HG03108 (cell line): ENCODE measurements at regions not wholly inside any gene's neighbourhood (a gene's known extent, or its start where the extent isn't known, plus 50 kb on each side); places are given as distances from the start of the nearest gene placed in this dataset.
"Not testable (repeated sequence)": the region's sequence is repeated elsewhere in the genome, so short reads cannot be mapped to it uniquely, and the experiment has no call there.

Source experiments
- ATAC-seq: cut with Tn5 transposase; IDR thresholded peaks from one replicate; pipeline ENCODE4 v1.9.1; 2021; ENCODE audit warnings: moderate library complexity; ENCODE audit not compliant: unreplicated experiment

DNA sequence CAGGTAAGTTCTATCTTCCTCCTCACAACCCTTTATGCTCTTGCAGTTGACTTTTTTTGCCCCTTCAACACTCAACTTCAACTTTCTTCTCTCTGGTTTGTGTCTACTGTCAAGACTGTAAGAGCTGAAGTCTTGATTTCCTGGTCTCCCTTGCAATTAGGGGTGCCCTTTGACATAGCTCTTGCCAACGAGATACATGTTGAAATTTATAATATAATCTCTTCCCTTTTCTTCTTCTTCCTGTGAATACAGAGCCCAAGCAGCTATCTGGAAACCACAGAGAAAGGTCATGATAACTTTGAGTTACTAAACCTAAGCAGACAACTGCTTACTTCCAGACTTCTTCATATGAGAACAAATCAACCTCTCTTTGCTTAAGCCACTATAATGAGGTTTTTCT lies 163.5 kb downstream of the MC4R start:
- ATAC-seq: no peak

DNA sequence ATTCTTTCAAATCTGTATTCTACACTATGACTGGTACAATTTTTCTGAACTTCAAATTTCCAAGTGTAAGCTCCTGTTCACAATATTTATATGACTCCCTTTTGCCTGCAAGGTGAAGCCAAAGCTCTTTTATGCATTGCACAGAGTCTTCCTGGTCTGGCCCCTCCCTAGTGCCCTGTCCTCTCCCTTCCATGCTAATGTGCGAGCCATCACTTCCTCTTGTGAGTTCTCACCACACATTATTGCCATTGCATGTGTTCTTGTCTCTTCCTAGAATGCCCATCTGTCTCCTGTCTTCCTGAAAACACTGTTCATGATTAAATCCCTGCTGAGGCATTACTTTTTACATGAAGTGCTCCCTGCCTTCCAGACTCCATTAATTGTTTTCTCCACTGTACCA lies 169.9 kb downstream of the MC4R start:
- no peak for ATAC-seq

DNA sequence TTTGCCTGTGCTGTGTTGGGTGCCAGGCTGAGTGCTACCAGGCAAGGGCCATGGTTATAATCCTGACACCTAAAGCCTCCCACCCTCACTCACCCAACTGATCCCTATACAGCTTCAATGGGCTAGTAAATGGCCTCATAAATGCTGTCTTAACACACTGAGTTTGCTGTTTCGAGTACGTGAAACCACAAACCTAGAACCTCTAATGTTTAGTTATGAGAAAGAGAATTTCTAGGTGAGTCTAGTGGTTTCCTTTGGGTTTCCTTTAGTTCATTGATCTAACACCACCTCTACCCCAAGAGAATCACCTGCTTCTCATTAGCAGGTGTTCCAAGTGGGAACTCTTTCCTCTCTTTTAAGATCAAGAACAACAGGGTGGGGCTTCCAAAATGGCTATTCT lies 172.0 kb downstream of the MC4R start:
- ATAC-seq: no peak

DNA sequence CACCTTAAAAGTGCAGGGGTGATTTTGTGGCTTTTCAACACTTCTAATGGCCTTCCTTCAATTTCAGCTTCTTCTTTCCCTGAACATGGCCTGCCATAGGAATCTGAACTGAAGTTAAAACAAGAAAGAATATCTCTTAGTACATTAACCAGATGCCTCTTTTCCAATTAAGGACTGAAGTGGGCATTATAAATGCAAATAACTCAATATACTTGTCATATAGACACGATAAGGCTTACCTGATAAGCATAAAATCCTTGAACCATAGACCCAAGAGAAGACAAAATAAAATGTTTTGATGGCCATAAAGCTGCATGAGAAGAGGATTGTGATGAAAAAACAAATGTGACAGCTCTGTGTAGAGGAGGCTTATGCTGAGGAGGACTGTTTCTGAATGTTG lies 173.1 kb downstream of the MC4R start:
- ATAC-seq: no peak

DNA sequence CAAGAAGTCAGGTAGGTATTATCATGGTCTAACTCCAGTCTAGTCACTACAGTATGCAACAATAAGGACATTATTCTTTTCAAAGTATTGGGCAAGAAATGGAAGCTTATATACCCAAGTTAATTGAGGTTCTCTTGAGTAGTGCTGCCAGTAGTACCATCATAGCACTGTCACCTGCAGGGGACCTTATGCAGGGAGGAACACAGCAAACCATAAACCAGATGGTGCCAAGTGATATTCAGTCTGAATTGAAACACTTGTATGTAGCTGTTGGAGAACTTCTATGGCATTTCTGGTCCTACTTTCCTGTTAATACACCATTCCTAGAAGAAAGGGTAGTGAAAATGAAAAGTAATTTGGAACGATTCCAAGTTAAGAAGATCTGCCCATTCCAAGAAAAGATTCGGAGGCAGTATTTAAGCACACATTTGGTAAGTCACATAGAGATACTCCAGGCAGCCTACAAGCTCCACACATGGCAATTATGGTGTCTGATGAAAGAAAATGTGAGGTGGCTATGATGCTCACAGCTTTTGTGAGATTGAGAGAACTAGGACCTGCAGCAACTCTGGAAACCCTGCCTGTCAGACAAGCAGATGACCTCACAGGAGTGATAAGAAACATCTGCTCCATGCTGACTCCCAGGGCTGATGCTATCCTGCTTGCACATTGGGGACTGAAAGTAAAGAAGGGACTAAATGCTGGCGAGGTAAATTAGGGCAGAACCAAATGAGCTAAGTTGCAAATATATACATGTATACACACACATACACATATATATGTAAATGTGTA lies 174.7 kb downstream of the MC4R start:
- ATAC-seq: no peak

DNA sequence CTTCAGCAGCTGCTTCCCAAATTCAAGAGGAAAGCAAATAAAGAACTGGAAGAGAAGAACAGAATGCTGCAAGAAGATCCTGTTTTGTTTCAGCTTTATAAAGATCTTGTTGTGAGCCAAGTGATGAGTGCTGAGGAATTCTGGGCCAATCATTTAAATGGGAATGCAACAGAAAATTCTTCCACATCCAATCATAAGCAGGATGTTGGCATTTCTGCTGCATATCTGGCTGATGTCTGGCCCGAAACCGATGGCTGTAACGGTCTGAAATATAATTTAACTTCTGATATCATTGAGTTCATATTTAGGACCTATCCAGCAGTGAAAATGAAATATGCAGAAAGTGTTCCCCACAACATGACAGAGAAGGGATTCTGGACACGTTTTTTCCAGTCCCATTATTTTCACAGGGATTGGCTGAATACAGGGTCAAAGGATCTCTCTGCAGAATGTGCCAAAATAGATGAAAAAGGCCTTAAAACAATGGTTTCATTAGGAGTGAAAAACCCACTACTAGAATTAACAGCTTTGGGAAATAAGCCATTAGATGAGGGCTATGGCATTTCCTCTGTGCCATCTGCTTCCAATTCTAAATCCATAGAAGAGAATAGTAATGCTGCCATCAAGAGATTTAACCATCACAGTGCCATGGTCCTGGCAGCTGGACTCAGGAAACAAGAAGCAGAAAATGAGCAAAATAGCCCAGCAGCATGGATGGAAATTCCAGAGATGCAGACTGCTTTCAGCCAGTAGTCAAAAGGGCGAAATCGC lies 175.6 kb downstream of the MC4R start:
- ATAC-seq: no peak

DNA sequence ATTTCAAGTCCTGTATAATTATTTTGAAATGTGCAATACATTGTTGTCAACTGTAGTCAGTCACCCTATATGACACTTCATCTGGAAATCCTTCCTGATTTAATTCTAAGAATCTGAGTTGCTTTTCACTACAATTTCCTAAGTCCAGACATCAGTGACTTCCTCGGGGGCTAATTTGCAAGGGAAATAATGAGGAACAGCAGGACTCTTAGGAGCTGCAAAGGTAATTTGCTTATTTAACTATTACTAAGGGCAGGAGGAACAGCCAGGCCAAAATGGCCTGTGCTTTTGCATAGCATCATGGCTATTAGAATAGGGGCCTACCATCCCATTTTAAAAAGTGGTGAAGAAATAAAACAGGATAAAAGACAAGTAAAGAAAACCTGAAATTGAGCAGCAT lies 178.8 kb downstream of the MC4R start:
- ATAC-seq: no peak

DNA sequence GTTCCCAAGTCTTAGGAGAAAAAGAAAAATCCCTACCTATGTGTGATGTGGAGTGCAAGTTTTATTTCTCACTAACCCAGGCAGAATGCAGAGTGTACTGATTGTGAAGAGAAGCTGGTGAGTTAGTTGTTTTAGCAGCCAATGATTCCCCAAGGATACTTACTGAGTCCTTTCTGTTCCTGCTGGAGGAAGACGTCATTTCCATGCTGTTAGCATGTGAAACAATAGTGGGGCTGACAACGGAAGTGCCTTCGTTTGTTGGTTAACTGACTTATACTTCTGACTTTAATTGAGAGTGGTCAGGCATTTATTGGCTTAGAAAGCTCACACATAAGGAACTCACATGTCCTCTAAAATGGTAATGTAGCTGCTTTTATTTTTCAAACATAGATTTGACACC lies 180.6 kb downstream of the MC4R start:
- ATAC-seq: no peak

DNA sequence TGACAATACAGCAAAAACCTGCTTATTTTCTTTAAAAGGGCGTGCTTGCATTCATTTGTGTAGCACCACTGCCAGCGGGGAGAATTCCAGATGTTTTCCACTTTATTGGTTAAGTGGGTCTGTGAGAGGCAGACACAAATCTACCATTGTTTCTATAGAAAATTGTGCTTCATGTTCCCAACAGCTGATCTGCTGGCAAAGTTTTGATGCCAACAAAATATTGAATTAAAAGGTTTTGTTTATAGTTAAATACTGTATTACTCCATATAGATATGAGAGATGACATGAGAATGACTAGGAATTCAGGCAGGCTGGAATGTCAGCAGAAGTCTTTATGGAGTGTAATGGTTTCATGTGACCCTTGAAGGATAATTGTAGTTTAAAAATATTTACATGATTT lies 182.7 kb downstream of the MC4R start:
- no peak for ATAC-seq

DNA sequence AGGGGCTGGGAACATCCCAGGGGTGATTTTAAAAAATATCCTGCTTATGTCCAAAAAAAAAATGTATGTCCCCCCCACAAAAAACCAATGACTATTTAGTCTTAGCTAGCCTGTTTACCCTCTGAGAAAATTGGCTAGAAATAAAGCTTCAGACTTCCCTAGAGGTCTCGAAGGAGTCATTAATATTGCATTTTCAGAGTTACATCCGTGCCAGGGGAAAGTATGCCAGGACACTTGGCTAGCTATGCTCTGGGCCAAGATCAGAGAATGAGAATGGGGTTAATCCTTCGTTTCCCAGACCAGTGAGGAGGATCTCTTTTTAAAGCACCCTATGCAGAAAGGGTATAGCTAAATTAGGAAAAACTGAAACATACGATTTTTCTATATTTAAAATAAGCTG lies 183.6 kb downstream of the MC4R start:
- no peak for ATAC-seq

DNA sequence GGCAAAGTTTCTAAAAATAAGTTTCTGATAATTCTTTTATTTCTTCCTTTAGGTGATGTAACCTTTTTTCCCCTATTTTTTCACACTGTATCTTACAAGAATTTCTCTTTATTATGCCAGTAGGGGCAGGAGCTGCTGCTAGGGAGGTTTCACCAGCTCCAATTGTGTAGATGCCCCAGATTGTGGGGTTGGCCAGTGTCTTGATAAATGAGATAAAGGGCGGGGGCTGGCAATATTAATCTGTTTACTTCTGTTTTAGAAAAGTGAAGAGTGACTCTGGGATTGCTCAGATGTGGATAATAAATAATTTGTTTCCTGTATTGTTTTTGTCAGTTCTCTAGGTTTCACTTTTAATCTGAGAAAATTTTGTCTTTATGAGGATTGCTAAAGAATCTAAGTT lies 190.4 kb downstream of the MC4R start:
- ATAC-seq: no peak

DNA sequence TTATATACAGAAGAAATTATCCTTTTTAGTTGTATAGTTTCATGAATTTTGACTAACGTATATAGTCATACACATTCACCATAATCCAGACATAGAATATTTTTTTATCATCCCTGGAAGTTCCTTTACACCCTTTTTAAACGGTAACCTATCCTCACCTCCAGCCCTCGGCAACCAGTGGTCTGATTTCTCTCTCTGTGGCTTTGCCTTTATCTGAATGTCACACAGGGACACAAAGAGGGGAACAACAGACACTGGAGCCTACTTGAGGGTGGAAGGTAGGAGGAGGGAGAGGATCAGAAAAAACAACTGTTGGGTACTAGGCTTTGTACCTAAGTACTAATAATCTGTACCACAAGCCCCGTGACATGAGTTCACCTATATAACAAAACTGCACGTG lies 191.9 kb downstream of the MC4R start:
- no peak for ATAC-seq

DNA sequence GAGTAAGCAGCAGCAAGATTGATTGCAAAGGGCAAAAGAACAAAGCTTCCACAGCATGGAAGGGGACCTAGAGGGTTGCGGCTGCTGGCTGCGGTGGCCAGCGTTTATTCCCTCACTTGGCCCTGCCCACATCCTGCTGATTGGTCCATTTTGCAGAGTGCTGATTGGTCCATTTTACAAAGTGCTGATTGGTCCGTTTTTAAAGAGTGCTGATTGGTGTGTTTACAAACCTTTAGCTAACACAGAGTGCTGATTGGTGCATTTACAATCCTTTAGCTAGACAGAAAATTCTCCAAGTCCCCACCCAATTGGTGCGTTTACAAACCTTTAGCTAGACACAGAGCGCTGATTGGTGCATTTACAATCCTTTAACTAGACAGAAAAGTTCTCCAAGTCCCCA lies 194.4 kb downstream of the MC4R start:
- not testable (repeated sequence) for ATAC-seq

DNA sequence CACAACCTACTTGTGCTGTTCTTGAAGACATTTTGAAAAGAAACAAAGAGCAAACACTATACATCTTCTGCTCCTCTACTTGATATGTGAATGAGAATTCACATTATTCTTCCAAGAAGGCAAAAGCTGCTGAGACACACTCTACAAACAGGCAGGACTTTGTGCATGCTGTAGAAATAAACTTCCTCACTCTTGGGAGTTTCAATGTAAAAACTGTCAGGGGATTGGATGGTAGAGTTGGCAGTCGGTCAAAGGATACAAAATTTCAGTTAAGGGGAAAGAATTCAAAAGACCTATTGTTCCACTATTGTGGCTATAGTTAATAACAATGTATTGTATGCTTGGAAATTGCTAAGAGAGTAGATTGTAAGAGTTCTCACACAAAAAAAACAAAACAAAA lies 196.3 kb downstream of the MC4R start:
- no peak for ATAC-seq

DNA sequence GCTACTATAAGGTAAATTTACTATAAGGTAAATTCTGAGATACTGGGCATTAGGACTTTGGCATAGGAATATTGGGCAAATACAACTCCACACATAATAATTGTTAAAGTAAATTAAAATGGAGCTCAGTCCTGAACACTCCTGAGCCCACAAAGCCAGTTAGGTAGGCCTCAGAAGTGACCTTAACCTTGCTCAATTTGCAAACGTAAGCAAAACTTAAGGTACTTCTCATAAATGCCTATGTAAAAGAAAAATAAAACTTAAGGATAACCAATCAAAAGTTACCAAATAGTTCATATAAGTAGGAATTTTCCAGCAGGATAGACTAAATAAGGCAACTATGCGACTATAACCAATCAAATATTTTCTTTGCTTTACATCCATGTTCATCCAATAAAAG lies 197.7 kb downstream of the MC4R start:
- no peak for ATAC-seq

DNA sequence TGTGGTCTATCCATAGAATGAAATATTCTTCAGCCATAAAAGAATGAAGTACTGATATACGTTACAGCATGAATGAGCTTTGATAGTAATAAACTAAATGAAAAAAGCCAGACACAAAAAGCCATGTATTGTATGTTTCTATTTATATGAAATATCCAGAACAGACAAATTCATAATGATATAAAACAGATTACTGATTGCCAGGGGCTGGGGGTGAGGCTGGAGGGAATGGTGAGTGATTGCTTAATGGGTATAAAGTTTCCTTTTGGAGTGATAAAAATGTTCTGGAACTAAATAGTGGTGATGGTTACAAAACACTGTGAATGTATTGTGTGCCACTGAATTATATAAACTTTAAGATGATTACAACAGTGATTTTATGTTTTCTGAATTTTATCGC lies 200.5 kb downstream of the MC4R start:
- no peak for ATAC-seq

DNA sequence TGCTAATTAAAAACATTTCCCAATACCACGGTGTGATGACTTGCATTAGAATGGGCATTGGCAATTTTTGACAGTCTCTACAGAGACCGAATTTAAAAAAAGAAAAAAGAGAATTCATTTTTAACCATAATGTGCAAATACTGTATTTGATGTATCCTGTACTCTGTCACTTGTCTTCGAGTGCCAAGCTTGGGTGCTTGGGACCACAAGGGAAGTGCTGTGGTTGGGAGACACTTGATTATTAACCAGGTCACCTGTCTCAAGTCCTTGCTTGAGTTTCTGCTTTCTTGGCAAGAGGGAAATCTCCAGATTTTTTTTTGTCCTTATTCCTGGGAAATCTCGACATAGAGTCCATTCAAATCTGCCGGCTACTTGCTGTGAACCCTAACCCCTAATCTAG lies 209.0 kb downstream of the MC4R start:
- ATAC-seq: peak; percentile 95

DNA sequence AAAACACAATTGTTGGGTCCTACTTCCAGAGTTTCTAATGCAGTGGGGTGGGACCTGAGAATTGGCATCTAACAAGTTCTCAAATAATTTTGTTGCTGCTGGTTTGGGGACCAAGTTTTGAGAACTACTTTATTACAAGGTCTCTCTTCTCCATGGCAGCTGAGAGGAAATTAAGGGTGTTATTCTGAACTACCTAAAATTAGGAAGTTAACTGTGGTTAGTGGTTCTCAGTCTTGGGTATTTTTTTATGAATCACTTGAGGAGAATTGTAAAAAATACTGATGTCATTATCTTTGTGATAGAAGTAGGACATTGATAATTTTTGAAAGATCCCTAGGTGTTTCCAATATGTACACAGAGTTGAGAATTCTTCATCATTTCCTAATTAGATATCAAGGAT lies 210.2 kb downstream of the MC4R start:
- peak; percentile 37 for ATAC-seq

DNA sequence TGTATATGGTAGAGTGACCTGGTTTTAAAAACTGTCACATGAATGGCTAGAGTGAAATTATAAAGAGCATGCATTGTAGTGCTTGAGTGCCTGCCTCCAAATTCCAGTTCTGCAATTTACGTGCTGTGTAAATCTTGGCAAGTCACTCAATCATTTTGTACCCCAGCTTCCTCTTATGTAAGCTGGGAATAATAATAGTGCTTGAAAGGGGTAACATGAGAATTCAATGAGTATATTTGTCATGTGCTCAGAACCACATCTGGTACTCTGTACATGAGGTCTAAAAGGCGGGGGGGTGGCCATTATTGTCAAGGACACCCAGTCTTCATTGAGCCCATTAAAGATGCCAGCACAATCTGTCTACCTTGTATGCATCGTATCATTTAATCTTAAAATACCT lies 214.8 kb downstream of the MC4R start:
- ATAC-seq: no peak

DNA sequence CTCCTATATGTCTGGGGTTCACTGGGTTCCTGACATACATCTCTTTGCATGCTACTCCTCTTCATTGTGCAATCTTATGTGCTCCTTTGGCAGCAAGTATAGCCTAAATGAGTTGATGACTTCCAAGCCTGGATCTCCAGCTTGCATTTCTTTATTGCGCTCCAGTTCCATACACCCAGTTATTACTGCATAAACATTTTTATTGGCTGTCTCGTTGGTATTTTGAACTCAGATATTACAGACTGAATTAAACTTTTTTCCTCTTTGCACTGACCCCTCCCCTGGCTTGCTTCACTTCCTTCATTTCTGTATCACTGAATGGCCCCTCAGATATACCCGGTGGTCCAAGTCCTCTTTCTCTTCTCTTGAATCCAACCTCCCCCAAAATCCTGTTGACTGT lies 219.2 kb downstream of the MC4R start:
- no peak for ATAC-seq

DNA sequence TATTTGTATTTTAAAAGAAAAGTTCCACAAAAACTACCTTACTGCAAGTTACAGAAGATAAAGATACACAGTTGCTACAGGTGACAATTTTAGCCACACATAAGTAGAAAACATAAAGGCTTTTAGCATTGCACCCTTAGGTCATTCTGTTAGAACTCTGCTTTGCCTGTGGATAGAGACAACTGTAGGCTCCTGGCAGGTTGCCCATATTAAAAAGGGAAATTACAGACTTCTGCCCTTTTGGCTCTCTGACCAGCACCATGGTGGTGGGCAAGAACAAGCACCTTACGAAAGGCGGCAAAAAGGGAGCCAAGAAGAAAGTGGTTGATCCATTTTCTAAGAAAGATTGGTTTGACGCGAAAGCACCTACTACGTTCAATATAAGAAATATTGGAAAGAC lies 223.3 kb downstream of the MC4R start:
- no peak for ATAC-seq

DNA sequence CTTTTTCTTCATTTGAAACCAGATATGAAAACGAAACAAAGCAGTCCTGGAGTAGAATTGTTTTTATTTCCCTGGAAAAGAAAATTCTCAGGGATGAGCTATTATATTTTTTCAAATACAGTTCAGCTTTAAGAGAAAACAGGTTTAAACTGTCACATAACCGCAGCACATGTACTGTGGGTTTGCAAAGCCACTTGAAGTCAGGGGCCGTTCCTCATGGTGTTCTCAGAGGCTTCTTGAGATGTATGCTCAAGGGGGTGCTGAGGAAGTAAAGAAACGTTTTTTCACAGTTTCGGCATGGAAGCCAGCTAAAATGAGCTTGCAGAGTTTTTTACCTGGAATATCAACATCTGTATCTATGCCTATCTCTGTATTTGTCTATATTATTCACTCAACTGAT lies 225.3 kb downstream of the MC4R start:
- ATAC-seq: no peak
